ENCODE measurements at regions not wholly inside any gene's neighbourhood (a gene's known extent, or its start where the extent isn't known, plus 50 kb on each side); places are given as distances from the start of the nearest gene placed in this dataset.

GRCh38 chr2:217244815-217245214 is 385.0 kb upstream of the TNP1 start:
- no peak for ATAC-seq (ENCODE audit: insufficient read depth, low read depth)
- Histone ChIP-seq H3K27me3 (ENCODE audit: insufficient read depth, low read length, poor library complexity) (peaks cover 10% of the 10 kb centered on the region), H2AFZ (ENCODE audit: low read depth, low read length) (no peak overlapping the region)

GRCh38 chr2:217242947-217243346 is 383.1 kb upstream of the TNP1 start:
- no peak overlapping the region for H3K27ac ChIP-seq (ENCODE audit: low read length)
- H3K9ac ChIP-seq (ENCODE audit: low read depth, low read length), result no peak overlapping the region
- DNase-seq, result no peak
- H2AFZ ChIP-seq (ENCODE audit: low read depth, low read length), result no peak overlapping the region
- H3K4me3 ChIP-seq (ENCODE audit: low read depth in 1 of 2, low read length in 2 of 2), result no peak overlapping the region
- ATAC-seq (ENCODE audit: insufficient read depth, low read depth), result no peak
- H3K4me2 ChIP-seq (ENCODE audit: insufficient read depth, low read length), result no peak overlapping the region
- no peaks in the 10 kb centered on the region for H3K9me3 ChIP-seq (ENCODE audit: insufficient read depth, low read length, severe bottlenecking)
- H3K4me1 ChIP-seq (ENCODE audit: insufficient read depth, low read length), result no peaks in the 10 kb centered on the region
- no peak for TF ChIP-seq EZH2 (IDR thresholded peaks at IDR 0.05; ENCODE audit: borderline replicate concordance, low read depth, low read length, severe bottlenecking)
- no peak for TF ChIP-seq CTCF (IDR thresholded peaks at IDR 0.05; ENCODE audit: borderline replicate concordance, extremely low read depth, low read length, poor library complexity, severe bottlenecking)
- no peaks in the 10 kb centered on the region for H4K20me1 ChIP-seq (ENCODE audit: insufficient read depth, low read length)
- no peaks in the 10 kb centered on the region for H3K36me3 ChIP-seq (ENCODE audit: insufficient read depth, low read length)
- no peaks in the 10 kb centered on the region for H3K79me2 ChIP-seq (ENCODE audit: insufficient read depth, low read length)
- H3K27me3 ChIP-seq (ENCODE audit: insufficient read depth, low read length, poor library complexity), result peaks cover 3% of the 10 kb centered on the region

More at GRCh38 chr2:217244815-217245214, 385.0 kb upstream of the TNP1 start:
- Histone ChIP-seq H3K9ac (ENCODE audit: low read depth, low read length) (no peak overlapping the region), H3K79me2 (ENCODE audit: insufficient read depth, low read length) (no peaks in the 10 kb centered on the region), H3K4me2 (ENCODE audit: insufficient read depth, low read length) (no peak overlapping the region), H3K4me1 (ENCODE audit: insufficient read depth, low read length) (no peaks in the 10 kb centered on the region), H3K9me3 (ENCODE audit: insufficient read depth, low read length, severe bottlenecking) (no peaks in the 10 kb centered on the region), H3K36me3 (ENCODE audit: insufficient read depth, low read length) (no peaks in the 10 kb centered on the region), H3K4me3 (ENCODE audit: low read depth in 1 of 2, low read length in 2 of 2) (no peak overlapping the region), H3K27ac (ENCODE audit: low read length) (no peak overlapping the region), H4K20me1 (ENCODE audit: insufficient read depth, low read length) (no peaks in the 10 kb centered on the region)
- TF ChIP-seq EZH2 (IDR thresholded peaks at IDR 0.05; ENCODE audit: borderline replicate concordance, low read depth, low read length, severe bottlenecking) (no peak), CTCF (IDR thresholded peaks at IDR 0.05; ENCODE audit: borderline replicate concordance, extremely low read depth, low read length, poor library complexity, severe bottlenecking) (no peak)
- DNase-seq, result no peak

- H3K27ac ChIP-seq (ENCODE audit: low read length), result no peak overlapping the region
- no peak for TF ChIP-seq EZH2 (IDR thresholded peaks at IDR 0.05; ENCODE audit: borderline replicate concordance, low read depth, low read length, severe bottlenecking)
- TF ChIP-seq CTCF (IDR thresholded peaks at IDR 0.05; ENCODE audit: borderline replicate concordance, extremely low read depth, low read length, poor library complexity, severe bottlenecking), result no peak
- H4K20me1 ChIP-seq (ENCODE audit: insufficient read depth, low read length), result no peaks in the 10 kb centered on the region
- ATAC-seq (ENCODE audit: insufficient read depth, low read depth), result no peak
- no peaks in the 10 kb centered on the region for H3K9me3 ChIP-seq (ENCODE audit: insufficient read depth, low read length, severe bottlenecking)
- no peak overlapping the region for H3K4me3 ChIP-seq (ENCODE audit: low read depth in 1 of 2, low read length in 2 of 2)
- H3K36me3 ChIP-seq (ENCODE audit: insufficient read depth, low read length), result no peaks in the 10 kb centered on the region
- H3K27me3 ChIP-seq (ENCODE audit: insufficient read depth, low read length, poor library complexity), result peaks cover 12% of the 10 kb centered on the region
- no peak overlapping the region for H2AFZ ChIP-seq (ENCODE audit: low read depth, low read length)
- H3K4me1 ChIP-seq (ENCODE audit: insufficient read depth, low read length), result no peaks in the 10 kb centered on the region
- H3K4me2 ChIP-seq (ENCODE audit: insufficient read depth, low read length), result no peak overlapping the region
- no peaks in the 10 kb centered on the region for H3K79me2 ChIP-seq (ENCODE audit: insufficient read depth, low read length)
- no peak overlapping the region for H3K9ac ChIP-seq (ENCODE audit: low read depth, low read length)
- no peak for DNase-seq
Observed at GRCh38 chr2:217231724-217232123, 371.9 kb upstream of the TNP1 start.

- Histone ChIP-seq H3K9ac (ENCODE audit: low read depth, low read length) (no peak overlapping the region), H2AFZ (ENCODE audit: low read depth, low read length) (no peak overlapping the region), H3K9me3 (ENCODE audit: insufficient read depth, low read length, severe bottlenecking) (no peaks in the 10 kb centered on the region), H3K36me3 (ENCODE audit: insufficient read depth, low read length) (no peaks in the 10 kb centered on the region), H4K20me1 (ENCODE audit: insufficient read depth, low read length) (no peaks in the 10 kb centered on the region), H3K4me2 (ENCODE audit: insufficient read depth, low read length) (no peak overlapping the region), H3K4me1 (ENCODE audit: insufficient read depth, low read length) (no peaks in the 10 kb centered on the region), H3K27ac (ENCODE audit: low read length) (no peak overlapping the region), H3K79me2 (ENCODE audit: insufficient read depth, low read length) (no peaks in the 10 kb centered on the region), H3K4me3 (ENCODE audit: low read depth in 1 of 2, low read length in 2 of 2) (no peak overlapping the region), H3K27me3 (ENCODE audit: insufficient read depth, low read length, poor library complexity) (peaks cover 12% of the 10 kb centered on the region)
- ATAC-seq (ENCODE audit: insufficient read depth, low read depth) (no peak), DNase-seq (no peak)
- TF ChIP-seq CTCF (IDR thresholded peaks at IDR 0.05; ENCODE audit: borderline replicate concordance, extremely low read depth, low read length, poor library complexity, severe bottlenecking), result no peak
- no peak for TF ChIP-seq EZH2 (IDR thresholded peaks at IDR 0.05; ENCODE audit: borderline replicate concordance, low read depth, low read length, severe bottlenecking)
Observed at GRCh38 chr2:217231212-217231611, 371.3 kb upstream of the TNP1 start.
